H1 (cell line): ENCODE measurements at regions not wholly inside any gene's neighbourhood (a gene's known extent, or its start where the extent isn't known, plus 50 kb on each side); places are given as distances from the start of the nearest gene placed in this dataset.

ENCODE experiments used
- BCL11A ChIP-seq, 2 experiments: IDR thresholded peaks; one replicate each; pipeline ENCODE4 v1.6.1; 2011; ENCODE audit warnings: low read depth in 2 of 2, low read length in 2 of 2, mild to moderate bottlenecking in 2 of 2
- YY1 ChIP-seq: IDR thresholded peaks from 2 replicates; pipeline ENCODE4 v1.6.1; 2011; ENCODE audit warnings: low read depth, mild to moderate bottlenecking, low read length
- TF ChIP-seq, protein P1 (sequence below): IDR thresholded peaks from 2 replicates; pipeline ENCODE4 v1.6.1; 2011; ENCODE audit warnings: low read length, improper control_type of control experiment

- TF ChIP-seq, protein P1, sequence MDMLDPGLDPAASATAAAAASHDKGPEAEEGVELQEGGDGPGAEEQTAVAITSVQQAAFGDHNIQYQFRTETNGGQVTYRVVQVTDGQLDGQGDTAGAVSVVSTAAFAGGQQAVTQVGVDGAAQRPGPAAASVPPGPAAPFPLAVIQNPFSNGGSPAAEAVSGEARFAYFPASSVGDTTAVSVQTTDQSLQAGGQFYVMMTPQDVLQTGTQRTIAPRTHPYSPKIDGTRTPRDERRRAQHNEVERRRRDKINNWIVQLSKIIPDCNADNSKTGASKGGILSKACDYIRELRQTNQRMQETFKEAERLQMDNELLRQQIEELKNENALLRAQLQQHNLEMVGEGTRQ = no peak
- no peak for TF ChIP-seq BCL11A (IDR thresholded peaks at IDR 0.05; ENCODE audit: low read depth in 2 of 2, low read length in 2 of 2)
- TF ChIP-seq YY1 = no peak
Measured at GRCh38 chr2:204205082-204205481, 268.5 kb downstream of the ICOS start (continued).
